ENCODE measurements at regions not wholly inside any gene's neighbourhood (a gene's known extent, or its start where the extent isn't known, plus 50 kb on each side); places are given as distances from the start of the nearest gene placed in this dataset.

DNA sequence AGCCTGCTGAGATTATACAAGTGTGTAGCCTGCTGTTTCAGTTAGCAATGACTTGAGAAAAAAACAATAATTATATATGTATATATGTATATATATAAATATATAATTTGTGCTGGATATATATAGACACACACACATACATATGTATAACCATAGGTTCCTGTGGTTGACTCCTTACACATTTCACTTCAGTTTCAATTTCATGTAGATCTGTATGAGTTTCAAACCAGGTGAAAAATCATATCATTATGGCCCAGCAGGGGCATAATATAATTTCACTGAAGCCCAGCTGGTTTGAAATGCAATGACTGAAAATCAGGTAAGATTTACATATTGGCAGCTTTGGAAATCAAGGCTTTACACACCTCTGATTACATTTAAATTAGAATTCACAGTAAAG, 690.4 kb upstream of the CDH18 start:
- no peak for TF ChIP-seq CTCF (IDR thresholded peaks at IDR 0.05; ENCODE audit: extremely low read depth in 1 of 2, insufficient read depth in 1 of 2, low read depth in 1 of 2, low read length in 2 of 2)
- TF ChIP-seq POLR2AphosphoS5 (IDR thresholded peaks at IDR 0.05; ENCODE audit: insufficient read depth, low read depth, low read length) = no peak
- TF ChIP-seq POLR2A (IDR thresholded peaks at IDR 0.05; ENCODE audit: low read depth, low read length) = no peak
- TF ChIP-seq MYC (IDR thresholded peaks at IDR 0.05; ENCODE audit: low read depth, low read length) = no peak
- no peak for TF ChIP-seq EZH2 (IDR thresholded peaks at IDR 0.05; ENCODE audit: borderline replicate concordance, low read depth, low read length, severe bottlenecking)

Data from endothelial cell of umbilical vein (primary cell).